Lower leg skin (tissue), 4 donors: ENCODE measurements at regions not wholly inside any gene's neighbourhood (a gene's known extent, or its start where the extent isn't known, plus 50 kb on each side); places are given as distances from the start of the nearest gene placed in this dataset.

Experiments used
- DNase-seq, 2 donors: peaks; one replicate each; pipeline ENCODE4 v3.0.0-alpha.2; 2019; ENCODE audit warnings: low spot score in 2 of 2
- H3K4me3 ChIP-seq: fragments of 200-600 bp; sonication (generic); 2 replicates; pipeline ENCODE4 v1.5.1; 2017; ENCODE audit warnings: mild to moderate bottlenecking, low read depth; ENCODE audit not compliant: poor library complexity, severe bottlenecking
- POLR2A ChIP-seq, 2 donors: fragments of 450-650 bp; IDR thresholded peaks; one replicate each; pipeline ENCODE4 v1.6.1; 2016 to 2017; ENCODE audit warnings: antibody characterized with exemption in 2 of 2, mild to moderate bottlenecking in 1 of 2, moderate library complexity in 1 of 2
- WGBS, 2 donors: methylation state at CpG; one replicate each; pipeline ENCODE4 v1.1.5; 2018; 5-methylcytosine and 5-hydroxymethylcytosine counted together
- intact Hi-C: fragments of 100-400 bp; cut with DNase I; formaldehyde crosslinking; loops from one replicate; pipeline ENCODE4 v1.15.0; 2023; ENCODE audit warnings: low total_unique reads
- TF ChIP-seq, protein P1 (sequence below), 3 donors: fragments of 450-650 bp; IDR thresholded peaks; one replicate each; pipeline ENCODE4 v1.5.1; 2016; ENCODE audit warnings: antibody characterized with exemption in 3 of 3, mild to moderate bottlenecking in 3 of 3, moderate library complexity in 2 of 3

GRCh38 chr16:65895486-65895885, 471.0 kb upstream of the CDH5 start:
- TF ChIP-seq POLR2A (IDR thresholded peaks at IDR 0.05): no peak
- TF ChIP-seq, protein P1, sequence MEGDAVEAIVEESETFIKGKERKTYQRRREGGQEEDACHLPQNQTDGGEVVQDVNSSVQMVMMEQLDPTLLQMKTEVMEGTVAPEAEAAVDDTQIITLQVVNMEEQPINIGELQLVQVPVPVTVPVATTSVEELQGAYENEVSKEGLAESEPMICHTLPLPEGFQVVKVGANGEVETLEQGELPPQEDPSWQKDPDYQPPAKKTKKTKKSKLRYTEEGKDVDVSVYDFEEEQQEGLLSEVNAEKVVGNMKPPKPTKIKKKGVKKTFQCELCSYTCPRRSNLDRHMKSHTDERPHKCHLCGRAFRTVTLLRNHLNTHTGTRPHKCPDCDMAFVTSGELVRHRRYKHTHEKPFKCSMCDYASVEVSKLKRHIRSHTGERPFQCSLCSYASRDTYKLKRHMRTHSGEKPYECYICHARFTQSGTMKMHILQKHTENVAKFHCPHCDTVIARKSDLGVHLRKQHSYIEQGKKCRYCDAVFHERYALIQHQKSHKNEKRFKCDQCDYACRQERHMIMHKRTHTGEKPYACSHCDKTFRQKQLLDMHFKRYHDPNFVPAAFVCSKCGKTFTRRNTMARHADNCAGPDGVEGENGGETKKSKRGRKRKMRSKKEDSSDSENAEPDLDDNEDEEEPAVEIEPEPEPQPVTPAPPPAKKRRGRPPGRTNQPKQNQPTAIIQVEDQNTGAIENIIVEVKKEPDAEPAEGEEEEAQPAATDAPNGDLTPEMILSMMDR (IDR thresholded peaks at IDR 0.05): no peak
- no peak for DNase-seq
- H3K4me3 ChIP-seq: no peak overlapping the region
- intact Hi-C loops: no loop called here
- WGBS, 2 donors: 75 to 80% methylated on average over 3 of the region's 3 CpGs

- no peak for DNase-seq
Measured at GRCh38 chr16:65890203-65890602, 476.3 kb upstream of the CDH5 start.

DNA sequence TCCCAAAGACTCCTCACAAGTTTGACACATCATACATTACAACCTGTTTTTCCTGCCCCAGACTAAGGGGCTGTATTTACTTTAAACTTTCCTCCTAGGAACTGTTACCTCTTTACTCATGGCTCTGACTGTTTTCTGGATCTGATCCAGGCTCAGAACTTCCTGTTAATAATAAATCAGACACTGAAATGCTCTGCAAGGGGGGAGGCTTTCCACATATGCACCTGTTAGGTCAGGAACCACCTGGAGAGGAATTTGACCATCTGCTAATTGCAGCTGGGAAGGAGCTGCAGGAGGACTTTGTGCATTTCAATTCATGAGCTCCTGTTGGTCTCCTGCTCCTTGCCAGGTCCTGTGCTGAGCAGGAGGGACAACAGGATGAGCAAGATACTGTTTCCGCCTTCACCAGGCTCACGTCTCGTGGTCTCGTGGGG, 476.9 kb upstream of the CDH5 start:
- no peak overlapping the region for H3K4me3 ChIP-seq
- TF ChIP-seq, protein P1 (IDR thresholded peaks at IDR 0.05): no peak
- no peak for TF ChIP-seq POLR2A (IDR thresholded peaks at IDR 0.05)
- intact Hi-C loops: no loop called here
- 46 to 52% methylated on average over 4 of the region's 4 CpGs for WGBS, 2 donors
- no peak for DNase-seq

More at GRCh38 chr16:65890203-65890602, 476.3 kb upstream of the CDH5 start:
- intact Hi-C loops: no loop called here
- TF ChIP-seq, protein P1 (IDR thresholded peaks at IDR 0.05): no peak
- no peak for TF ChIP-seq POLR2A (IDR thresholded peaks at IDR 0.05)
- WGBS, 2 donors: 85 to 87% methylated on average over 4 of the region's 4 CpGs
- no peak overlapping the region for H3K4me3 ChIP-seq

- H3K4me3 ChIP-seq: no peak overlapping the region
- intact Hi-C loops: no loop called here
- DNase-seq: no peak
- 80 to 84% methylated on average over 8 of the region's 8 CpGs for WGBS, 2 donors
- TF ChIP-seq, protein P1 (IDR thresholded peaks at IDR 0.05): no peak
- TF ChIP-seq POLR2A (IDR thresholded peaks at IDR 0.05): no peak
Measured at GRCh38 chr16:65888201-65888600, 478.3 kb upstream of the CDH5 start.

- no peak for DNase-seq
- intact Hi-C loops: no loop called here
- no peak for TF ChIP-seq POLR2A (IDR thresholded peaks at IDR 0.05)
- TF ChIP-seq, protein P1 (IDR thresholded peaks at IDR 0.05): no peak
- no peak overlapping the region for H3K4me3 ChIP-seq
- WGBS, 2 donors: 47 to 50% methylated on average over 4 of the region's 4 CpGs
Measured at GRCh38 chr16:65884018-65884417, 482.5 kb upstream of the CDH5 start.

- H3K4me3 ChIP-seq: no peak overlapping the region
- DNase-seq: no peak
- intact Hi-C loops: no loop called here
- 67 to 82% methylated on average over 4 of the region's 4 CpGs for WGBS, 2 donors
- no peak for TF ChIP-seq POLR2A (IDR thresholded peaks at IDR 0.05)
- TF ChIP-seq, protein P1 (IDR thresholded peaks at IDR 0.05): no peak
Measured at GRCh38 chr16:65878347-65878746, 488.1 kb upstream of the CDH5 start.
